Mesendoderm (in vitro differentiated cells): ENCODE measurements at regions not wholly inside any gene's neighbourhood (a gene's known extent, or its start where the extent isn't known, plus 50 kb on each side); places are given as distances from the start of the nearest gene placed in this dataset.

Source experiments
- DNase-seq: peaks from one replicate; pipeline ENCODE4 v3.0.0; 2013
- H2AK5ac ChIP-seq: 2 replicates; pipeline ENCODE4 v1.6.1; 2013; ENCODE audit warnings: low read length, inconsistent platforms
- H2BK120ac ChIP-seq: 2 replicates; pipeline ENCODE4 v1.6.1; 2013; ENCODE audit warnings: low read depth, mild to moderate bottlenecking, low read length, moderate library complexity, mixed read lengths
- H2BK15ac ChIP-seq: replicated peaks from 2 replicates; pipeline ENCODE4 v1.6.1; 2013; ENCODE audit warnings: low read depth, mild to moderate bottlenecking, moderate library complexity
- H2BK5ac ChIP-seq: 2 replicates; pipeline ENCODE4 v1.6.1; 2013; ENCODE audit warnings: low read length, inconsistent platforms
- H3K18ac ChIP-seq: 2 replicates; pipeline ENCODE4 v1.6.1; 2013; ENCODE audit warnings: mild to moderate bottlenecking, low read length, mixed read lengths
- H3K23ac ChIP-seq: one replicate; pipeline ENCODE4 v1.6.1; 2013; ENCODE audit warnings: low read length
- H3K27ac ChIP-seq: 2 replicates; pipeline ENCODE4 v1.5.1; 2013; ENCODE audit warnings: low read depth, mild to moderate bottlenecking, inconsistent platforms, low read length, moderate library complexity
- H3K27me3 ChIP-seq: 2 replicates; pipeline ENCODE4 v1.6.1; 2013; ENCODE audit warnings: low read length, control low read depth, mild to moderate bottlenecking, inconsistent platforms; ENCODE audit not compliant: insufficient read depth, poor library complexity
- H3K36me3 ChIP-seq: 2 replicates; pipeline ENCODE4 v1.6.1; 2013; ENCODE audit warnings: low read length, inconsistent platforms; ENCODE audit not compliant: control insufficient read depth, insufficient read depth
- H3K4ac ChIP-seq: one replicate; pipeline ENCODE4 v1.6.1; 2013; ENCODE audit warnings: low read depth, mild to moderate bottlenecking, low read length, moderate library complexity
- H3K4me1 ChIP-seq: 2 replicates; pipeline ENCODE4 v1.6.1; 2013; ENCODE audit warnings: low read depth, low read length, inconsistent platforms; ENCODE audit not compliant: control insufficient read depth
- H3K4me2 ChIP-seq: 2 replicates; pipeline ENCODE4 v1.6.1; 2013; ENCODE audit warnings: low read length
- H3K4me3 ChIP-seq: 2 replicates; pipeline ENCODE4 v1.5.1; 2013; ENCODE audit warnings: mild to moderate bottlenecking, low read length
- H3K56ac ChIP-seq: one replicate; pipeline ENCODE4 v1.6.1; 2013; ENCODE audit warnings: low read length
- H3K79me1 ChIP-seq: 2 replicates; pipeline ENCODE4 v1.6.1; 2013; ENCODE audit warnings: low read length, inconsistent platforms
- H3K79me2 ChIP-seq: 2 replicates; pipeline ENCODE4 v1.6.1; 2013; ENCODE audit warnings: mild to moderate bottlenecking, low read length; ENCODE audit not compliant: control insufficient read depth, insufficient read depth
- H3K9ac ChIP-seq: 2 replicates; pipeline ENCODE4 v1.6.1; 2013; ENCODE audit warnings: low read length, inconsistent platforms
- H4K5ac ChIP-seq: one replicate; pipeline ENCODE4 v1.6.1; 2013; ENCODE audit warnings: low read length
- H4K8ac ChIP-seq: one replicate; pipeline ENCODE4 v1.6.1; 2013; ENCODE audit warnings: low read depth, mild to moderate bottlenecking, control low read depth, low read length, moderate library complexity
- WGBS: extraction: QIAGEN DNeasy Blood & Tissue Kit; methylation state at CpG from one replicate; pipeline ENCODE4 v1.1.7; 2013; ENCODE audit warnings: low lambda C conversion rate, missing lambda C conversion rate; ENCODE audit not compliant: insufficient coverage; ENCODE audit errors: extremely low coverage; 5-methylcytosine and 5-hydroxymethylcytosine counted together

DNA sequence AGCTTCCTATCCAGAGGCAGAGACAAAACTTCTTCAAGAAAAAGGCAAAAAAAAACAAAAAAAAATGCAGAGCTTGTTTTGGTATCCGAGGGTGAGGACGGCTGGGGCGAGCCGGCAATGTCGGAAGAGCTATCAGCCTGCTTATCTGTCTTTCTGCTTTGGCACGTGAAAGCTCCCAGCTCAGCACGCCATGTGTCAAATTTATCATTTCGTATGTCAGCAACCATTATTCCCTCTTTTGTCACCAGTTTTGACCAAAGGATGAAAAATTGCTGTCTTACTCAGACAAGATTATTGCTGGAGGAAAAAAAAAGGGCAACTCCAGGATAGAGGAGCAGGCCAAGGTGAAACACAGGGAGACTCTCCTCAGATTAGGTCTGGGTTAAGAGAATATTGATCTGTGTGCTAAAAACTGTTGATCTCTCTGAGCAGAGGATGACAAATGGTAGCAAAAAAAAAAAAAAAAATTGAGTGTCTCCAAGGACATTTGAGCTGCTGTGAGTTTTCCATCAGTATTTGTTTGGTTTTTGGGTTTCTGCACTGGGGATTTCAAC is 532.0 kb upstream of the POU3F3 start:
- no peak for DNase-seq

DNA sequence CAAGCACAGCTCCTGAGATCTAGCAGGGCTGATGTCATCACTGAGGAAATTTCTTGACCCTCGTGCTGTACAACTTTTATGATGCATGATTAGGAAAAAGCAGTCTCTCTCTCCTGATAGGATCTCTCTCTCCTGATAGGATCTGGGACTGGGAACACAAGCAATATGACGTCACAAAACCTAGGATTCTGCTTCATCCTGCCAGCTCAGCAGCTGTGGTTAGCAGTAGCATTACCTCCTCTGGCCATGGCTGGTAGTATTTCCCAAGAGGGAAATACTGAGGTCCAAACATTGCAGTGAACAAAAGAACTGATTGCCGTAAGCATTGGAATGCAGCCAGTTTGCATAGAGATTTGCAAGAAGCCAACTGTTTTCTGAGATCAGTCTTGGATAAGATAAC is 521.2 kb upstream of the POU3F3 start:
- Histone ChIP-seq H2AK5ac (no peak overlapping the region), H3K4me2 (no peak overlapping the region), H3K56ac (no peak overlapping the region), H3K36me3 (no peaks in the 10 kb centered on the region), H4K8ac (no peak overlapping the region), H3K27me3 (no peaks in the 10 kb centered on the region), H4K5ac (no peak overlapping the region), H3K4me3 (no peak overlapping the region), H3K4ac (no peak overlapping the region), H2BK15ac (no peak overlapping the region), H3K9ac (no peak overlapping the region), H2BK120ac (no peak overlapping the region), H3K18ac (no peak overlapping the region), H3K79me2 (no peaks in the 10 kb centered on the region), H3K4me1 (no peaks in the 10 kb centered on the region), H3K27ac (no peak overlapping the region), H2BK5ac (no peak overlapping the region), H3K23ac (no peak overlapping the region), H3K79me1 (no peaks in the 10 kb centered on the region)
- no CpG with 5 or more reads among the region's 3 CpGs for WGBS
- peak; percentile 66 for DNase-seq

More for the DNA sequence above, 532.0 kb upstream of the POU3F3 start:
- no peak overlapping the region for H3K4me2 ChIP-seq
- WGBS, result no CpG with 5 or more reads among the region's 8 CpGs
- no peaks in the 10 kb centered on the region for H3K4me1 ChIP-seq
- H2AK5ac ChIP-seq, result no peak overlapping the region
- H3K9ac ChIP-seq, result no peak overlapping the region
- H4K8ac ChIP-seq, result no peak overlapping the region
- no peak overlapping the region for H2BK15ac ChIP-seq
- no peaks in the 10 kb centered on the region for H3K36me3 ChIP-seq
- H3K4ac ChIP-seq, result no peak overlapping the region
- no peaks in the 10 kb centered on the region for H3K79me1 ChIP-seq
- H4K5ac ChIP-seq, result no peak overlapping the region
- H3K4me3 ChIP-seq, result no peak overlapping the region
- H3K56ac ChIP-seq, result no peak overlapping the region
- H2BK5ac ChIP-seq, result no peak overlapping the region
- no peak overlapping the region for H3K27ac ChIP-seq
- no peak overlapping the region for H3K23ac ChIP-seq
- H3K79me2 ChIP-seq, result no peaks in the 10 kb centered on the region
- no peaks in the 10 kb centered on the region for H3K27me3 ChIP-seq
- H2BK120ac ChIP-seq, result no peak overlapping the region
- H3K18ac ChIP-seq, result no peak overlapping the region

DNA sequence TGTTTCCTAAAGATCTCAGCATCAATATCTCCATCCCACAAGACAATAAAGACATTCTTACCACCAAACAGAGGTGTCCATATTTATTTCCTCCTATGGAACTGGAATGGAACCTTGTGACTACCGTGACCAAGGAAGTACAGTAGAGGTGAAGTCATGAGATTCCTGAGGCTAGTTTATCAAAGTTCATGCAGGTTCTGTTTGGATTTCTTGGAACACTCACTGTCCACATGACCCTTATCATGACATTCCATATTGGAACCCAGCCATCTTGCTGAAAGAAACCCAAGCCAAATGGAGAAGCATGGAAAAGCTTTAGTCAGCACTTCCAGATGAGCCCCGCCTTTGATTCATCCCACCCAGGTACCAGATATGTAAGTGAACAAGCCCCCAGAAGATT is 516.0 kb upstream of the POU3F3 start:
- Histone ChIP-seq H3K9ac (no peak overlapping the region), H3K56ac (no peak overlapping the region), H3K27me3 (no peaks in the 10 kb centered on the region), H3K36me3 (no peaks in the 10 kb centered on the region), H2BK15ac (no peak overlapping the region), H3K79me2 (no peaks in the 10 kb centered on the region), H3K4me1 (no peaks in the 10 kb centered on the region), H3K23ac (no peak overlapping the region), H2BK120ac (no peak overlapping the region), H3K27ac (no peak overlapping the region), H3K4ac (no peak overlapping the region), H2BK5ac (no peak overlapping the region), H3K4me3 (no peak overlapping the region), H4K5ac (no peak overlapping the region), H2AK5ac (no peak overlapping the region), H3K18ac (no peak overlapping the region), H4K8ac (no peak overlapping the region), H3K79me1 (no peaks in the 10 kb centered on the region), H3K4me2 (no peak overlapping the region)
- WGBS, result no CpG with 5 or more reads among the region's 2 CpGs
- DNase-seq, result no peak

DNA sequence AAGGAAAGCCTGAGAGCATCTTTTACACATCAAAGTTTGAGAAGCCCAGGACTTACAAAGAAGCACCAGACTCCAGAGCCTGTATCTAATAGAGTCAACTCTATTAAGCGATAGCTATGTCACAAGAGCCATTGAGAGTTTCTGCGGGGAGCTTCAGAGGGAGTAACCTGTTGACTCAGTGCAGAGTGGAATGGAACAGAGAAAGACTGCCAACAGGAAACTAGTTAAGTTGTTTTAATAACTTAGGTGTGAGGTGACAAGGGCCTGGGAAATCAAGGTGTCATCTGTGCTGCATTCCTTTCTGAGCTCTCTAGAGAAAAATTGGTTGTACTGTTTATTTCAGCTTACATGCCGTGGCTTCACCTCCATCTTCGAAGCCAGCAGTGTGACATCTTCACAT is 513.8 kb upstream of the POU3F3 start:
- H3K4me3 ChIP-seq, result no peak overlapping the region
- no peaks in the 10 kb centered on the region for H3K27me3 ChIP-seq
- H2BK5ac ChIP-seq, result no peak overlapping the region
- H3K36me3 ChIP-seq, result no peaks in the 10 kb centered on the region
- H3K4ac ChIP-seq, result no peak overlapping the region
- DNase-seq, result no peak
- H3K18ac ChIP-seq, result no peak overlapping the region
- H3K9ac ChIP-seq, result no peak overlapping the region
- no peak overlapping the region for H3K4me2 ChIP-seq
- no peak overlapping the region for H4K8ac ChIP-seq
- H2AK5ac ChIP-seq, result no peak overlapping the region
- no peak overlapping the region for H3K27ac ChIP-seq
- no CpG with 5 or more reads among the region's 4 CpGs for WGBS
- no peak overlapping the region for H3K23ac ChIP-seq
- no peaks in the 10 kb centered on the region for H3K79me2 ChIP-seq
- no peak overlapping the region for H2BK15ac ChIP-seq
- H2BK120ac ChIP-seq, result no peak overlapping the region
- no peaks in the 10 kb centered on the region for H3K79me1 ChIP-seq
- no peaks in the 10 kb centered on the region for H3K4me1 ChIP-seq
- H4K5ac ChIP-seq, result no peak overlapping the region
- H3K56ac ChIP-seq, result no peak overlapping the region

DNA sequence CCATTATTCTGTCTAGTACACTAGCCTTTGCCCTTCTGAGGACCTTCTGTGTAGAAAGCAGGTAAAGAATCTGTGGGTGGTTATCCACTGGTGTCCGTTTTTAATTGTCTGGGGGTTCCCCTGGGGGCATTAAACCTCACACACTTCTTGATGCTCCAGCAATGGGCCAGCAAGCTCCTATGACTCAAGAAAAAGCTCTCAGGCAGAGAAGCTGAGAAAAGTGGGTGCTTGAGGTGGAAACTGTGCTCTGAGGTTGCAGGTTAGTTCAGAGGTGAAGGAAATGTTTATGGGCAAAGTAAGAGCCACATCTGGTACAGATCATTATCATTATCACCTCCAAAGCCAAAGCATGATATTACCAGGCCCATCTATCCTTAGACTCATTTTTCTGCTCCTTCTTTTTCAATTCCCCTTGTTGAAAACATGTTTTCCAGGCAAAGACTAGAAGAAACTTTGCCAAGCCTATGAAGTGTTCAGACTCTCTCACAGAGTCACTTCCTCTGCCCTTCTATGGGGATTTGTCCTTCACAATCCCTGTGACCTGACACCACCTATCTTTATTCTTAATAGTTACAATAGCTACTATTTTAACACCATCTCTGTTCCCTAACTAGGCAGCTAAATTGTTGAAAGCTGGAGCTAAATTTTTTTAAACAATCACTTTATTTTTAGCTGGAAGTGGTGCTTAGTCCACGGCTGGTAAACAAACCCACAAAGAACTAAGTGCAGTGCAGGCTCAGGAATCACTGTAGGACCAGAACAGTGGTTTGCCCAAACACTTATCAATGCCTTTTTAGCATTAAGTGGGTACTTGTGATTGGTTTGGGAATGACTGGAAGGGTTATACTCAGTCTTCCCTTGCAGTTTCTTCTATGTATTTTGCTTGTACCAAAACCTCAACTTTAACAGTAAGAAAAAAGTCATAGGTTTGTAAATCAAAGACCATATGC is 512.8 kb upstream of the POU3F3 start:
- Histone ChIP-seq H2AK5ac (no peak overlapping the region), H2BK120ac (no peak overlapping the region), H3K27me3 (no peaks in the 10 kb centered on the region), H4K5ac (no peak overlapping the region), H3K4me1 (no peaks in the 10 kb centered on the region), H3K18ac (no peak overlapping the region), H3K4me3 (no peak overlapping the region), H3K36me3 (no peaks in the 10 kb centered on the region), H3K23ac (no peak overlapping the region), H3K79me1 (no peaks in the 10 kb centered on the region), H3K56ac (no peak overlapping the region), H3K27ac (no peak overlapping the region), H3K4ac (no peak overlapping the region), H2BK15ac (no peak overlapping the region), H3K79me2 (no peaks in the 10 kb centered on the region), H4K8ac (no peak overlapping the region), H3K4me2 (no peak overlapping the region), H2BK5ac (no peak overlapping the region), H3K9ac (no peak overlapping the region)
- DNase-seq, result no peak
- no CpG with 5 or more reads among the region's 2 CpGs for WGBS
